GM12873 (cell line): ENCODE measurements at regions not wholly inside any gene's neighbourhood (a gene's known extent, or its start where the extent isn't known, plus 50 kb on each side); places are given as distances from the start of the nearest gene placed in this dataset.

Source experiments
- TF ChIP-seq, protein P1 (sequence below): IDR thresholded peaks from 2 replicates; pipeline ENCODE4 v1.5.1; 2012; ENCODE audit warnings: low read depth, mild to moderate bottlenecking, moderate library complexity, low read length, control low read depth; ENCODE audit not compliant: insufficient read depth; ENCODE audit errors: missing control alignments

DNA sequence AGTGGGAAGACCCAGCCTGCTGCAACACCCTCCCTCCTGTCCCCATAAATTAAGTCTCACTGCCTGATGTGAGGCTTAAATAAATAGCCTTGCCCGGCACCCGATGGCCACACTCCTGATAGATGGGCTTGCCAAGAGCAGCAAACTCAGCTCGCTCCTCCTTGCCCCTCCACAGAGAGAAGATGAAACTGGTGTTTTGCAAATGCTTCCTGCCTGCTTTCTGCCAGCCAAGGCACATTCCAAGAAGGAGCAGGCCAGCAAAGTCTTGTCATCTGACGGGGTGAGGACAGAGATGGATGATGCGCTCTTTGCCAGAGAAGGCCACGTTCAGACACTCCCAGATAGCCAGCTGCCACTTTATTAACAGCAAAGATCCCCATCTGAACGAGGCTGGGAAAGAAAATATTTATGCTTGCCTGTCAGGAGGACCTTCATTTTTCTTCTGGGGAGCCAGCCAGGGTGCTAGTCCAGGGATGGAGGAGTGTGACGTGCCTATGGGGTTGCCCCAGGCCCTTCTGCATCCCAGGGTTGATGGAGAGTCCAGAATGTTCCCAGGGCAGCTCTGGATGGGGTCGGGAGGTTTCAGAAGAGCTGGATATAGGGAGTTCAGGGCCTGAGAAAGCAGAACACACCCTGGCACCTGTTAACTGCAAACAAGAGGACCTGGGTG lies 265.4 kb downstream of the FOXD2 start:
- TF ChIP-seq, protein P1, sequence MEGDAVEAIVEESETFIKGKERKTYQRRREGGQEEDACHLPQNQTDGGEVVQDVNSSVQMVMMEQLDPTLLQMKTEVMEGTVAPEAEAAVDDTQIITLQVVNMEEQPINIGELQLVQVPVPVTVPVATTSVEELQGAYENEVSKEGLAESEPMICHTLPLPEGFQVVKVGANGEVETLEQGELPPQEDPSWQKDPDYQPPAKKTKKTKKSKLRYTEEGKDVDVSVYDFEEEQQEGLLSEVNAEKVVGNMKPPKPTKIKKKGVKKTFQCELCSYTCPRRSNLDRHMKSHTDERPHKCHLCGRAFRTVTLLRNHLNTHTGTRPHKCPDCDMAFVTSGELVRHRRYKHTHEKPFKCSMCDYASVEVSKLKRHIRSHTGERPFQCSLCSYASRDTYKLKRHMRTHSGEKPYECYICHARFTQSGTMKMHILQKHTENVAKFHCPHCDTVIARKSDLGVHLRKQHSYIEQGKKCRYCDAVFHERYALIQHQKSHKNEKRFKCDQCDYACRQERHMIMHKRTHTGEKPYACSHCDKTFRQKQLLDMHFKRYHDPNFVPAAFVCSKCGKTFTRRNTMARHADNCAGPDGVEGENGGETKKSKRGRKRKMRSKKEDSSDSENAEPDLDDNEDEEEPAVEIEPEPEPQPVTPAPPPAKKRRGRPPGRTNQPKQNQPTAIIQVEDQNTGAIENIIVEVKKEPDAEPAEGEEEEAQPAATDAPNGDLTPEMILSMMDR: no peak

DNA sequence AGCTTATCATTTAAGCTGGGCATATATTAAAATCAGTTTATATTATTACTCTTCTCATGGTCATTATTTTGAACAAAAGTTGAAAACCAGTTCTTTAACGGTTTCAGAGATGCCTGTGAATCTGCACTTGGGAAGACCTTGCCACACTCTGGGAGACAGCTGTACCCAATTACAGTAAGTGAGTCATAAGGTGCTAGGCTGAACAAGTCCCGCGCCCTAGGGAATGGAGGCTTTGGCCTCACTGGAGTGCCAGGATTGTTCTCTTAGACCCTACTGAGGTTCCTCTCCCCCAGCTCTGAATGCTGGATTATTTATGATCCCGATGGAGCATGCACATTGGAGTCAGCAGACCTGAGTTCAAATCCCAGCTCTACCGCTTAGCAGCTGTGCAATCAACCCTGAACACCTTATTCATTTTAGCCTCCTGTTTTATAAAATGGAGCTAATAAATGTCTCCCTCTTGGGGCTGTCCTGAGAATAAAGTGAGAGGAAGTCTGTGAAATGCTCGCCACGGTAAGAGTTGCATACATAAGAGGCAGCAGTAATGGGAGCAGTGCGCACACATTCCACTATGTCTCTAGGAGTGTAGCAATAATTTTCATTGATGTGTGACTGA lies 266.2 kb downstream of the FOXD2 start:
- TF ChIP-seq, protein P1: no peak

DNA sequence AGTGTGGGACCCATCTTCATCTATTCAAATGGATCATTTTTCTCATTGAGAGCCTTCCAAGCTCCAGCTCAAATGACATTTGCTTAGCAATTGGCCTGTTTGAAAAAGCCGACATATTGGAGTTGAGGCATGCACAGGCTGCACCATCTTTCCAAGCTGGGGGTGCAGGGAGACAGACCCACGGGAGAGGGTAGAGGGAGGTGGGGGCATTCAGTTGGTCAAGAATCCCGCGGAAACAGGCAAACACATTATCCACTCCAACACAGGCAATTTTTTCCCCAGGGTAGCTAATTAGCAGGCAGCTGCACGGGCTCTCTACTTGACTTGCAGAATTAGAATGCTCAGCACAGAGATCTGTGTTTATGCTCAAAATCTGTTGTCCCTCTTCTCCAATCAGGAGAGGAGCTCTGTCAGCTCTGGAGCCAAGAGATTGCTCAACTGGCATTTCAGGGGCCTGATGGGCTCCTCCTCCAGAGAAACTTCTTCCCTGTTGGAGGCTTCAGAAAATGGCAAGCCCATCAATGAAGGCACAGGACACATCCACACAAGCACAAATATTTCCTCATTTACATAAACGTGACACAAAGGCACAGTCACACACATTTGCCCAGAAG lies 267.8 kb downstream of the FOXD2 start:
- TF ChIP-seq, protein P1: no peak

DNA sequence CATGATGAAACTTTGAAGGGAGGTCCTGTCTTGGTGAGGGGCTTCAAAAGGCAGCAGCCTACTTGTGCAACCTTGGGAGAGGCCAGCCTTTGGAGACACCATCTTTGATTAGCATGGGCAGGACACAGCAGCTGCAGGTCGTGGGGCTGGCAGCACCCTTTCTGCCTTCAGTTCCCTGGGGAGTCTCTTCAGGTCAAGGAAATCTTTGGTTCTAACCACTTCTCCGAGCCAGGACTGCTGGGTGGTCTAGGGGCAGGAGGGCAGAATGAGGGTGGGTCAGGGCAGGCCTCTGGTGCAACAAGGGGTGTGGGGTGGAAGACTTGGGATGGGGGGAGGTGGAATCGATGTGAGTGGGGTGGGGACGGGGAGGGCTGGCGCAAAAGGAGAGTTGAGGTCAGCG lies 269.7 kb downstream of the FOXD2 start:
- TF ChIP-seq, protein P1: no peak

DNA sequence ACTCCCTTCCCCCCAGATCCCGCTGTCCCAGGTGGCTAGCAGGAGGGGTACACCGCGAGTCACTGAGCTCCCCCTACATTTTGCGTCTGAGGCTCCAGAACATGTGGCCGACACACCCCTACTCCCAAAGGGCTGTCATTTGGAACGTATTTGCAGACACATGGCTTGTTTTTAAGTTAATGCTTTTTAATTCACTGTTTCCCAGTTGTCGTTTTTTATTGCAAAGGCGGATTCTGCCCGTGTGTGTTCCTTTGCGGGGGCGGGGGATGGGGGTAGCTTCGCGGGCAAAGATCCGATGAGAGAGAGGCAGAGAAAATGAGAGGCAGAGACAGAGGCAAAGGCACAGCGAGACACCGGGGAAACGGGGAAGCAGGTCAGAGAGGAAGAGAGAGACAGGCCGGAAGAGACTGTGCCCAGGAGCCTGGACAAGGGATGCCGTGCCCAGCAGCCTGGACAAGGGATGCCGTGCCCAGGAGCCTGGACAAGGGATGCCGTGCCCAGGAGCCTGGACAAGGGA lies 270.2 kb downstream of the FOXD2 start:
- TF ChIP-seq, protein P1: no peak

DNA sequence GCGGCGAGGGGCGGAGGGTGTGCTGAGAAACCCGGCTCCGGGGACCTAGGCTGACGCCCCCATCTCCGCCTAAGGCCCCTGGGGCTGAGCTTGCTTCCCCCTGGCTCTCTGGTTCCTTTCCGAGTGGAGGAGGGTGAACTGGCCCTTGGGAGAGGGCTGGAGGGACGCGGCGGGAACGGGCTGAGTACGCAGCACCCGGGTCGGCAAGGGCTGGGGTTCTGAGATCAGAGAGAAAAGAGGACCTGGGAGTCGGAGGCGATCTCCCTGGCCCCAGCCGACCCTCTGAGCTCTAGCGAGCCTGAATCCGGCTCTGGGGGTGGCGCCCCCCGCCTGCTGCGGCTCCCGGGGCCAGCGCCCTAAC lies 270.8 kb downstream of the FOXD2 start:
- TF ChIP-seq, protein P1: no peak
